GOT3 (cell line): ENCODE measurements at regions not wholly inside any gene's neighbourhood (a gene's known extent, or its start where the extent isn't known, plus 50 kb on each side); places are given as distances from the start of the nearest gene placed in this dataset.

Experiments used
- DNase-seq: peaks from one replicate; lab custom pipeline; 2025; ENCODE audit warnings: mixed read lengths; lab: John Stamatoyannopoulos, UW

GRCh38 chr6:157772820-157773219 is 50.2 kb upstream of the SNX9 start:
- DNase-seq = no peak
